Stimulated activated CD8-positive, alpha-beta memory T cell treated with anti-CD3 and anti-CD28 coated beads, Interleukin-15, amount 100 ng/mL, for 24 hours (primary cell): ENCODE measurements at regions not wholly inside any gene's neighbourhood (a gene's known extent, or its start where the extent isn't known, plus 50 kb on each side); places are given as distances from the start of the nearest gene placed in this dataset.

Source experiments
- DNase-seq: peaks from one replicate; pipeline ENCODE4 v3.0.0-alpha.2; 2020; ENCODE audit warnings: low read depth

- no peak for DNase-seq
These were observed 106.5 kb downstream of the TPRA1 start for GRCh38 chr3:127483902-127484591.

GRCh38 chr3:127483005-127483641 lies 107.4 kb downstream of the TPRA1 start:
- DNase-seq = no peak

- DNase-seq = no peak
These were observed 108.1 kb downstream of the TPRA1 start for GRCh38 chr3:127482216-127483004.

DNA sequence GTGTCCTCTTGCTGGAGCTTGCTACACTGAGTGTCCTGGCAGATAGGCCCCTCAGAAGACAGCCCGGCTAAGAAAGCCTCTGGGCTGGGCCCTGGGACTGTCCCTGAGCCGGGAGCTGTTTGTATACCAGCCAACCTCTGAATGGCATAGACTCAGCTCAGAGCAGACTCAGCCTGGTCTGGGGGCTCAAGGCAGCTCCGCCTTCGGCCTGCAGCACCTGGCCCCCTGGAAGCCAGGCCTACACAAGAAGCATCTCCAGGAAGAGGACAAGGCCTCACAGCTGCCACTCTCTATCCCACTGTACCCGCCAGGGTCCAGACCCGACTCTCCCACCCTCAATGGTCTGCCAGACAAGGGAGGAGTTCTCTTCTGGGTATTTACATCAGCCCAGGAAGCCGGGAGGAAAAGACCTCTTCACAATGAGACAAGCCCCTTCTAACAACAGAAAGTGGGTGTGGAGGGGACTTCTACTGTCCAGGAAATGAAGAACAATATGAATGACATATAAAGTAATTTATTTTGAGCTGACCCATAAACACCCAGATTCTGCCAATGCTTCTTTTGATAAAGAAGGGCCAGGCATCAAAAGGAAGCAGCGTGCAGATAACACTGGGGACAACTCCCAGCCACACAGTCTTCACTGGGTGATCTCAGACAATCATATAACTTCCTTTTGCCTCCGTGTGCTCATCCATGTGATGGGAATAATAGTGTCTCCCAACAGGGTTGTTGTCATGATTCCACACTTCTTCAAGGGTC lies 110.2 kb downstream of the TPRA1 start:
- no peak for DNase-seq

GRCh38 chr3:127479449-127479848 lies 111.1 kb downstream of the TPRA1 start:
- no peak for DNase-seq

DNA sequence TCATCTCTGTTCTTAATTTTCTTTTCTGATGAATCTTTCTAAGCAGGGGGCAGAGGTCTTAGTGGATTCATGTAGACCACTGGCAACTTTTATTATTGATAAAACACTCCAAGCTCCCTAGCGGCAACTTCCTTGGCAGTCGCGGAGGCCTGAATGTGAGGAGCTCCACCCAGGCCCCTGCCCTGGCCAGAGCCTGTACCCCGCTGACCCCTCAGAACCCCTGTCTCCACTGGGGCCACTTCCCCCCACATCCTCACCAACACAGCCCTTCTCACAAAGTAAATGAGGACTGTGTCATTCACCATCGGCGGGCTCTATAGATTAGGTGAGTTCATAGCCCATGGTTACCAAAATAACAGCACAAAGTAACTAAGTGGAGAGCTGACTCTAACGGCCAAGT lies 111.6 kb downstream of the TPRA1 start:
- no peak for DNase-seq

DNA sequence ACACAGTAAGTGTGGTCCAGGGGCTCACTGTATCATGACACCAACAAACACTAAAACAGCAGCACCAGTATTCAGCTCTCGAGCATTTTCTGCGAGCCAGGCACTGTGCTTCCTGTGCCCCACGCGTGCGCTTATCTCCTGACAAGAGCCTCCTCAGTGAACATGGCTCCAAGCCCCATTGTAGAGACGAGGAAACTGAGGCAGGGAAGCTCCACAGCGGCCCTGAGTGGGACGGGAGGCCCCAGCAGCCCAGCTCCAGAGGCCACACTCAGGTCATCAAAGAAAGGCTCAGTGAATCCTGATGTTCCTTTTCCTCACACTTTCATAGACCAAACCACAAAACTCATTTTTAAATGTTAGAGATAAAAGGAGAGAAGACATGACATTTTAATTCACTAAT lies 113.1 kb downstream of the TPRA1 start:
- DNase-seq = no peak

DNA sequence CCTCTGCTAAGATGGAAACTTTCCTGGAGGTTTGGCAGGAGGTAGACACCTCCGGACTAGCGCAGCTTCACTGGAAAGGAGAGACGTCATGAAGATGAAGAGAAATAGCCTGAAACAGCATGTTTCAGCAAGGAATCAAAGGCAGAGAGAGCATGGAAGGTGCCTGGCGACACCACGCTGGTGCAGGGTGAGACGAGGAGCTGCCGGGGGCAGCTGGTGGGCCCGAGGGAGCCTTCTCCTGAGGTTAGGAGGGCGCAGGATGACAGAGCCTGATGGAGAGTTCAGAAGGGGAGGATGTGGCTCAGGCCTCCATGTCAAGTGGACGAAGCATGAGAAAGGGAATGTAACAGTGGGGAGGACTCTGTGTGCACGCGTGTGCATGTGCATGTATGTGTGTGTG lies 113.6 kb downstream of the TPRA1 start:
- no peak for DNase-seq

GRCh38 chr3:127475975-127476705 lies 114.4 kb downstream of the TPRA1 start:
- DNase-seq = no peak

DNA sequence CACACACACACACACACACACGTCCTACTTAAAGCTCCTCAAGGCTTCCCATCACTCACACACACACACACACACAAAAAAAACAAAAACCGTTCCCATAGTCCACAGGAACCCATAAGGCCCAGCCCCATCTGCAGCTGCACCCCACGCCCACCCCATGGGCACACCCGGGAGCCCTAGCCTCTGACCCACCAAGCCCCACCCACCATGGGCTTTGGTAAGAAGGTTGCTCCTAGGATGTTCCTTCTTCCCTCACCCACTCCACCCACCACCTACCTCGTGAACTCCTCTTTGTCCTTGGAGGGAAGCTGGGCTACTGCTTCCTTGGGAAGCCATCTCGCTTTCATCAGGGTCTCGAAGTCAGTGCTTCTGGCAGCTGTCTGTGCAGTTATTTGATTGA lies 115.1 kb downstream of the TPRA1 start:
- no peak for DNase-seq

DNA sequence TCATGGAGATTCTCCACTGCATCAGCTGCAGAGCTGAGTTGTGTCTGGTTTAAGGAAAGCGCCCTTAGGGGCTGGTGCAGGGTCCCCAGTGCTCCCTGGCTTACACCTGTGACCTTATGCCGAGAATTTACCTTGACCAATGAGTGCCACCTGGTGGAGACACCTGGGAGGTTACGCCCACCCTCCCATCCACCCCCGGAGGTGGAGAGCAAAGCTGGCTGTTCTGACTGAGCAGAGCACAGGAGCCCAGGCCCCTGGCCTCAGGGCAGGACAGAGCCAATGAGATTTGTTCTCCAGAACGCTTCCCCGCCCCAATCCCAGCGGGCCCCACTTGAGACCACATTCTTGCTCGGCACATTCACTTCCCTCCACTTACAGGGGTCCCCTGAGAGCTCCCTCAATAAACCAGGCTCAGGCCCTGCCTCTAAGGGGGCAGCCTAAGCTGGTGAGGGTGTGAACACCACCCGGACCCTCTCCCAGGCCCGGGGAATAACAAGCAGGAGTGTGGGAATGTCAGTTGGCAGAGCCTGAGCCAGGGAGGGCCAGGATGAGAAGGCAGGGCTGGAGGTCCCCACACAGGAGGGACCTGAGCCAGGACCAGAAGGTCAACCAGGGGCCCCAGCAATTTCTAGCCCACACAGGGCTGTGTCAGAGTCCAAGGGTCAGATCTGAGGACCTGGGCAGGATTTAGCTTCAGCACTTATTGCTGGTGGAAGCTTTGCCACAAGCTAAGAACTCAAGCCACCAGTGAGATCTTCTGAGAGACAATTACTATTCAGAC lies 117.1 kb downstream of the TPRA1 start:
- no peak for DNase-seq

GRCh38 chr3:127472506-127472905 lies 118.0 kb downstream of the TPRA1 start:
- no peak for DNase-seq

GRCh38 chr3:127471142-127471541 lies 119.4 kb downstream of the TPRA1 start:
- no peak for DNase-seq

DNA sequence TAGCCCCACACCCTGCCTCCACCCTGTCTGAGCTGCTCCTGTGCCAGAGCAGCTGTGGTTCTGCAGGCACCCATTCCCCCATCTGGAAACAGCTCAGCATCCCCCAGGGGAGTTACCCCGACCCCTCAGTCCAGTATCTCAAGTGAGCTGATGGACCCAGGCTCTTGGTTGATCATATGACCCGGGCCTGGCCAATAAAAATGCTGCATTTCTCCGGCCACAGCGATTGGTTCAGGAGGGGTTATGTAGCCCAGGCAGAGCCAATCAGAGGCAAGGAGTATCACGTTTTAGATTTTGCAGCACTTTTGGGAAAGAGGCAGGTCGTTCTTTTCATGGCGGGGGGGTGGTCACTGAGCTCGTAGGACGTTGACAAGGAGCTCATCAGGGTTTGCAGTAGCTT lies 120.8 kb downstream of the TPRA1 start:
- DNase-seq = no peak

DNA sequence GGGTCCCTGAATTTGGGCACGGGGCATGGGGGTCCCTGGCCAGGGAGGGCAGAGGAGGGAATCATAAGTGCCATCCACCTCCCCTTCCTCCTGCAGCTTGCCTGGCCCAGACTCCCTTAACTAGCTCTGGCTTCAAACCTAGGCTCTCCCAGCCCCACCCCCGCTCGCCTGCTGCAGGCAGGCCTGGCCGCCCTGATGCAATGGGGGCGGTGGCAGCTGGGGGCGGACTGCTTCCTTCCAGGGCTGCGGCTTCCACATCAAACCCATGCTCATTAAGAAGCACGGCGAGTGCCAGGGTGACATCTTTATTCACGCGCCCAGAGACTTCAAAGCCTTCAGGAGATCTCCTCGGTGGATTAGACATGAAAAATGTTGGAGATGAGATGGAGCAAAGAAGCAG lies 123.1 kb downstream of the TPRA1 start:
- DNase-seq = no peak

DNA sequence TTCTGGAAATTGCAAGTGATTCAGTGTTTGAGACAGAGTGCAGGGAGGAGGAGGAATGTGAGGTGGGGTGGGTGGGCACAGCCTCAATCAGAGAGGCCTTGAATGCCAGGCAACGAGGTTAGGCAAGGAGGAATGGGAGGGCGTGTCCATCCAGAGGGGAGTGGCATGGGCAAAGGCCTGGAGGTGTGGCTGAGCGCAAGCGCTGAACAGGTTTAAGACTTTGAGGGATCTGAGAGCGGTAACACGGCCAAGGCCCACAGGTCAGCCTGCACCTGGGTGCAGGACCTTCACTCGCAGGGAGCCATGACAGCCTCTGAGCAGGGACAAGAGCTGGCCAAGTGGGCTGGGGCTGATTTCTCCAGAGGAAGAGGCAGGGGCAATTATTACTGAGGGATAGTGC lies 125.9 kb downstream of the TPRA1 start:
- no peak for DNase-seq

DNA sequence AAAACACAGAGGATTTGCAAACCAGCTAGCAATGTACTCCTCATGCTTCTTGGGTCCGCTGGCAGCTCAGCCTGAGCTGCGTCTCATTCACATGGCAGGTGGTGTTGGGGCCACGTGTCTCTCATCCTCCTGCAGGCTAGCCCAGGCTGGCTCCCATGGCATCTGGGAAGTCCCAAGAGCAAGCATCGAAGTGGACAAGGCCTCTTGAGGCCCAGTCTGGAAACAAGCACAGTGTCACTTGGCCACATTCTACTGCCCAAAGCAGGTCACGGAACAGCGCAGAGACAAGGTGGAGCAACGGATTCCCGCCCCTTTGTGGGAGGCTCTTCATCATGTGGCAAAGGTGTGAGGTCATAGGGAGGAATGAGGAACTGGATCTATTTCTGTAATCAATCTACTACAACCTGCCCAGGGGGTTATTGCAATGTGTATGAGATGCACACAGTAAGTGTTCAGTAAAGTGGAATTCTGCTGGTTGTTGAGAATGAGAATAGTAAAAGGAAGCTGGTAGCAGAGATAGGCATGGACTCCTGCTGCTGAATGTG lies 128.3 kb downstream of the TPRA1 start:
- DNase-seq = no peak

GRCh38 chr3:127461286-127461910 lies 129.1 kb downstream of the TPRA1 start:
- no peak for DNase-seq

- DNase-seq = no peak
These were observed 130.6 kb downstream of the TPRA1 start for GRCh38 chr3:127459891-127460290.
